ENCODE measurements at regions not wholly inside any gene's neighbourhood (a gene's known extent, or its start where the extent isn't known, plus 50 kb on each side); places are given as distances from the start of the nearest gene placed in this dataset.
"Not testable (repeated sequence)": the region's sequence is repeated elsewhere in the genome, so short reads cannot be mapped to it uniquely, and the experiment has no call there.

GRCh38 chr5:23139338-23140171, 286.4 kb upstream of the CDH12 start:
- DNase-seq: peak; percentile 42
- in situ Hi-C loops (cut with MboI; ENCODE audit: low pct_unique_long_range_greater_than_20kb, low sequenced_read_pairs): no loop called here

DNA sequence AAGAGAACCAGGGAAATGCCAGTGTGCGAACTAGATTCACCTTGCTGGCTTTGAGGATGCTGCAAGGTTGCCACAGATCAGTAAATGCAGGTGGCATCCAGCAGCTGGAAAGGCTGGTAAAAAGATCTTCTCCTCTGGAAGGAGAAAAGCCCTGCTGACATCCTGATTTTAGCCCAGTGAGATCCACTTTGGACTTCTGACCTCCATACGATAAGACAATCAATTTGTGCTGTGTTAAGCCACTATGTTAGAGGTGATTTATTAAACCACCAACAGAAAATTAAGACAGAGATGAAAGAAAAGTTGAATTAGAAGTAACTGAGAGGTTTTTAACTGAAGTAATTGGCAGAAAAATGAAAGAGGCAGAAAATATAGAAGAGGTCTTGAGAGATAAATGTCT, 283.8 kb upstream of the CDH12 start:
- in situ Hi-C loops (cut with MboI; ENCODE audit: low pct_unique_long_range_greater_than_20kb, low sequenced_read_pairs): no loop called here
- no peak for DNase-seq

DNA sequence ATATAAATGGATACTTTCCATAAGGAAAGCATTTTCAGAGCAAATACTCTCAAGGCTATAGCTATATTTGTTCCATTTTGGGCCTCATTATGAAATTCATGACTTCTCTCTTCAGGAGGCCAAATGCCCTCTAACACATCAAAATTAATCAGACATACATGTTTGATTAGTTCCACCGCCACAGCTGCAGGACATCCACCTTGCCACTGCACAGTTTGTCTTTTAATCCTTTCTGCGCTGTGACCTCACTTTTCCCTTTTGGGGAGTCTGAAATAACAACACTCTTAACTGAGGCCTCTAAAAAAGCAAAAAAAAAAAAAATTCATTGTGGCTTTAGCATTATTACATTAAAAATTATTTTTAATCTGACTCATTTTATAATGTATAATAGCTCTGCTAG, 279.1 kb upstream of the CDH12 start:
- no peak for DNase-seq
- in situ Hi-C loops (cut with MboI; ENCODE audit: low pct_unique_long_range_greater_than_20kb, low sequenced_read_pairs): no loop called here

DNA sequence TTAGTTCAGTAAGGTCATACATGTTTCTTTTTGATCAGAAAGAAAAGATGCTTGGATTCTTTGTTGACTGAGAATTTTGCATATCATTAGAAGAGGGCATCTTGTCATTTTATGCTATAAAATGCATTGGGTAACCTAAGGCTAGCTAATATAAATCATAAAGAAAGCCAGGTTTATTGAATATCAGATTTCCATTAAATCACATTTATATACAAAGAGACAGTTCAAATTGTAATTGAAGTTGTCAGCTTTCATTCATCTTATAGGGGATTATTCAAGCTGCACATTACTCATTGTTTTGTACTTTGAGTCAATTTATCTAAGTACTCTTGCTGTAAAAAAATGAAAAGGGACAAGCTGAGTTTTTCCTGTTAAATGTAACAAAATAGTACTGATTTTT, 259.1 kb upstream of the CDH12 start:
- no peak for DNase-seq
- in situ Hi-C loops (cut with MboI; ENCODE audit: low pct_unique_long_range_greater_than_20kb, low sequenced_read_pairs): no loop called here

DNA sequence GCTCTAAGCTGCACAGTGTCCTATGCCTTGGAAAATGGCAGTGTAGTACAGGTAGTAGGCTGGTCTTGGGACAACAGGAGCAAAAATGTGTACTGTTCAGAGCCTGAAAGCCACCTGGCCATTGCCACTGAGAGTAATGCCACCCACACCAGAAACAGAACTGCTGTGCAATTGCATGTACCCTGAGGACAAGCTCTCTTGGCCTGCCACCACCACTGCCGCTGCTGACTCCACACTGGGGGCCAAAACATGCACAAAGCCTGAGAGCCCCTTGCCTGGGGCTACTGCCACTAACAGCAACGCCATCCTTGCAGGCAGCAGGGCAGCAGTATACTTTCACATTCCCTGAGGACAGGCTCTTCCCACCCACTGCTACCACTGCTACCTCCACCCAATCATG, 251.9 kb upstream of the CDH12 start:
- no peak for DNase-seq
- in situ Hi-C loops (cut with MboI; ENCODE audit: low pct_unique_long_range_greater_than_20kb, low sequenced_read_pairs): no loop called here

DNA sequence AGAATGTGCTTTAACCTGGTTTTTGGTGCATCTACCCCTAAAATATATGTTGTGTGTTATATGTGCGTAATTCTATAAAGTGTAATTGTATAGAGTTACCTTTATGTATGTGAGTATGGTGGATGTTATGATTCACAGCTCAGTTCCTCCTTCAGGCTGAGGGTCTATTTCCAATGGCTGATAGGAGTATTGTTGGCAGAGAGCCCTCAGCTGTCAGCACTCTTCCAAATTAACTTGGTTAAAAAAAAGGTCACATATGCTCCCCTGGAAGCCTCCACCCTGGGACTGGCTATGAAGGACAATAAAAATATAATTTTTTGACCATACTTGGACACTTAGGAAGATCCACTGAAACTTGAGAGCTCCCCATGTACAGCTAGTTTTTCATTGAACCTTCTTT, 250.4 kb upstream of the CDH12 start:
- in situ Hi-C loops (cut with MboI; ENCODE audit: low pct_unique_long_range_greater_than_20kb, low sequenced_read_pairs): no loop called here
- no peak for DNase-seq

GRCh38 chr5:23095418-23095817, 242.3 kb upstream of the CDH12 start:
- DNase-seq; in situ Hi-C loops (cut with MboI; ENCODE audit: low pct_unique_long_range_greater_than_20kb, low sequenced_read_pairs): not testable (repeated sequence)

- DNase-seq: no peak
- in situ Hi-C loops (cut with MboI; ENCODE audit: low pct_unique_long_range_greater_than_20kb, low sequenced_read_pairs): no loop called here
Observed at GRCh38 chr5:23089286-23089685, 236.1 kb upstream of the CDH12 start.

GRCh38 chr5:23084815-23085214, 231.7 kb upstream of the CDH12 start:
- in situ Hi-C loops (cut with MboI; ENCODE audit: low pct_unique_long_range_greater_than_20kb, low sequenced_read_pairs): no loop called here
- peak; percentile 5 for DNase-seq

- no peak for DNase-seq
- in situ Hi-C loops (cut with MboI; ENCODE audit: low pct_unique_long_range_greater_than_20kb, low sequenced_read_pairs): no loop called here
Observed at GRCh38 chr5:23072179-23072578, 219.0 kb upstream of the CDH12 start.

GRCh38 chr5:23071682-23072081, 218.5 kb upstream of the CDH12 start:
- in situ Hi-C loops (cut with MboI; ENCODE audit: low pct_unique_long_range_greater_than_20kb, low sequenced_read_pairs): no loop called here
- DNase-seq: no peak

- in situ Hi-C loops (cut with MboI; ENCODE audit: low pct_unique_long_range_greater_than_20kb, low sequenced_read_pairs): no loop called here
- DNase-seq: no peak
Observed at GRCh38 chr5:23064710-23065109, 211.6 kb upstream of the CDH12 start.

- in situ Hi-C loops (cut with MboI; ENCODE audit: low pct_unique_long_range_greater_than_20kb, low sequenced_read_pairs): no loop called here
- no peak for DNase-seq
Observed at GRCh38 chr5:23053846-23054245, 200.7 kb upstream of the CDH12 start.

DNA sequence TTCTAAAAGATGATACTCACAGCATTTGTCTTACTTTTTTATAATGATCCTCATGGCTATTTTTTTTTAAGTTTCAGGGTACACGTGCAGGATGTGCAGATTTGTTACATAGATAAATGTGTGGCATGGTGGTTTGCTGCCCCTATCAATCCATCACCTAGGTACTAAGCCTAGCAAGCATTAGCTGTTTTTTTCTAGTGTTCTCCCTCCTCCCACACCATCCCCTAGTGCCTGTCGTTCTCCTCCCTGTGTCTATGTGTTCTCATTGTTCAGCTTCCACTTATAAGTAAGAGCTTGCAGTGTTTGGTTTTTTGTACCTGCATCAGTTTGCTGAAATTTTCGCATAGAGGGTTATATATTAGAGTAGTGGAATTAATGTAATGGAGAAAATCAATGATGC, 189.1 kb upstream of the CDH12 start:
- no peak for DNase-seq
- in situ Hi-C loops (cut with MboI; ENCODE audit: low pct_unique_long_range_greater_than_20kb, low sequenced_read_pairs): no loop called here

DNA sequence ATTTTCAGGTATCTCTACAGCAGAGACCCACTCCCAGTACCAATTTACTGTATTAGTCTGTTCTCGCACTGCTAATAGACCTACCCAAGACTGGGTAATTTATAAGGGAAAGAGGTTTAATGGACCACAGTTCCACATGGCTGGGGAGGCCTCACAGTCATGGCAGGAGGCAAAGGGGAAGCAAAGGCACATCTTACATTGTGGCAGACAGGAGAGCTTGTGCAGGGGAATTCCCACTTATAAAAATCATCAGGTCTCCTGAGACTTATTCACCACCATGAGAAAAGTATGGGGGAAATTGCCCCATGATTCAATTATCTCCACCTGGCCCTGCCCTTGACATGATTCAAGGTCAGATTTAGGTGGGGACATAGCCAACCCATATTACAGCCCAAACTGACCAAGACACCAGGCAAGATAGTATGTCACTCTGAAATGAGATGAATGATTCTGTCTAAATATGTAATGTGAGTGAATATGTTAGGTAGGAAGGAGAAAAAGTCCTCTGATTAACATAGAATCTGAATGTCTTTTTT, 182.5 kb upstream of the CDH12 start:
- no peak for DNase-seq
- in situ Hi-C loops (cut with MboI; ENCODE audit: low pct_unique_long_range_greater_than_20kb, low sequenced_read_pairs): no loop called here

DNA sequence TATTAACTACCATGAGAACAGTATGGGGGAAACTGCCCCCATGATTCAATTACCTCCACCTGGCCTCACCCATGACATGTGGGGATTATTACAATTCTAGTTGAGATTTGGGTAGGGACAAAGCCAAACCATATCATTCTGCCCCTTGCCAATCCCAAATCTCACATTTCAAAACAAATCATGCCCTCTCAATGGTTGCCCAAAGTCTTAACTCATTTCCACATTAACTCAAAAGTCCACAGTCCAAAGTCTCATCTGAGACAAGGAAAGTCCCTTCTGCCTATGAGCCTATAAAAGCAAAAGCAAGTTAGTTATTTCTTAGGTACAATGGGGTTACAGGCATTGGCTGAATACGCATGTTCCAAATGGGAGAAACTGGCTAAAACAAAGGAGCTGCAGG, 180.7 kb upstream of the CDH12 start:
- no peak for DNase-seq
- in situ Hi-C loops (cut with MboI; ENCODE audit: low pct_unique_long_range_greater_than_20kb, low sequenced_read_pairs): no loop called here

GRCh38 chr5:23029290-23029689, 176.1 kb upstream of the CDH12 start:
- in situ Hi-C loops (cut with MboI; ENCODE audit: low pct_unique_long_range_greater_than_20kb, low sequenced_read_pairs): no loop called here

GRCh38 chr5:23028445-23029021, 175.4 kb upstream of the CDH12 start:
- no peak for DNase-seq
- in situ Hi-C loops (cut with MboI; ENCODE audit: low pct_unique_long_range_greater_than_20kb, low sequenced_read_pairs): no loop called here

More at GRCh38 chr5:23029290-23029689, 176.1 kb upstream of the CDH12 start:
- no peak for DNase-seq

- no peak for DNase-seq
- in situ Hi-C loops (cut with MboI; ENCODE audit: low pct_unique_long_range_greater_than_20kb, low sequenced_read_pairs): no loop called here
Observed at GRCh38 chr5:23027830-23028229, 174.7 kb upstream of the CDH12 start.

GRCh38 chr5:23027331-23027730, 174.2 kb upstream of the CDH12 start:
- in situ Hi-C loops (cut with MboI; ENCODE audit: low pct_unique_long_range_greater_than_20kb, low sequenced_read_pairs): no loop called here

More at GRCh38 chr5:23027331-23027730, 174.2 kb upstream of the CDH12 start:
- no peak for DNase-seq
